Endodermal cell (in vitro differentiated cells): ENCODE measurements at regions not wholly inside any gene's neighbourhood (a gene's known extent, or its start where the extent isn't known, plus 50 kb on each side); places are given as distances from the start of the nearest gene placed in this dataset.

Experiments used
- DNase-seq: peaks from one replicate; pipeline ENCODE4 v3.0.0-alpha.2; 2017
- H3K27ac ChIP-seq: 2 replicates; pipeline ENCODE4 v1.5.1; 2013; ENCODE audit warnings: mild to moderate bottlenecking, low read depth, low read length, moderate library complexity
- H3K27me3 ChIP-seq: 2 replicates; pipeline ENCODE4 v1.6.1; 2013; ENCODE audit warnings: mild to moderate bottlenecking, low read length, moderate library complexity; ENCODE audit not compliant: insufficient read depth, control insufficient read depth, poor library complexity, severe bottlenecking
- H3K36me3 ChIP-seq: 2 replicates; pipeline ENCODE4 v1.7.0; 2013; ENCODE audit warnings: mild to moderate bottlenecking, low read length, moderate library complexity; ENCODE audit not compliant: control insufficient read depth, insufficient read depth
- H3K4me1 ChIP-seq: one replicate; pipeline ENCODE4 v1.7.0; 2013; ENCODE audit warnings: low read length; ENCODE audit not compliant: control insufficient read depth, insufficient read depth
- H3K4me3 ChIP-seq: 2 replicates; pipeline ENCODE4 v1.5.1; 2013; ENCODE audit warnings: mild to moderate bottlenecking, low read length, moderate library complexity
- H3K9ac ChIP-seq: 2 replicates; pipeline ENCODE4 v1.6.1; 2013; ENCODE audit warnings: mild to moderate bottlenecking, low read length, moderate library complexity; ENCODE audit not compliant: poor library complexity, severe bottlenecking; ENCODE audit errors: extremely low read depth
- H3K9me3 ChIP-seq: 2 replicates; pipeline ENCODE4 v1.6.1; 2013; ENCODE audit warnings: mild to moderate bottlenecking, low read length, moderate library complexity; ENCODE audit not compliant: control insufficient read depth
- H3K27ac Mint-ChIP-seq: 2 replicates; pipeline ENCODE4 v1.8.0; 2020; ENCODE audit warnings: mixed read lengths
- H3K27me3 Mint-ChIP-seq: 2 replicates; pipeline ENCODE4 v1.8.0; 2021; ENCODE audit warnings: mild to moderate bottlenecking, mixed read lengths; ENCODE audit not compliant: insufficient read depth
- H3K36me3 Mint-ChIP-seq: 2 replicates; pipeline ENCODE4 v1.8.0; 2020; ENCODE audit warnings: low read depth, mixed read lengths
- H3K4me1 Mint-ChIP-seq: 2 replicates; pipeline ENCODE4 v1.8.0; 2020; ENCODE audit warnings: mixed read lengths
- H3K4me3 Mint-ChIP-seq: 2 replicates; pipeline ENCODE4 v1.8.0; 2020; ENCODE audit warnings: mild to moderate bottlenecking, moderate library complexity, mixed read lengths
- H3K9me3 Mint-ChIP-seq: 2 replicates; pipeline ENCODE4 v1.8.0; 2020; ENCODE audit warnings: mild to moderate bottlenecking, mixed read lengths
- CTCF ChIP-seq: fragments of 200-600 bp; sonication (generic); conservative IDR thresholded peaks from 2 replicates; pipeline ENCODE4 v1.5.0; 2021; ENCODE audit warnings: antibody characterized with exemption, mild to moderate bottlenecking
- WGBS, 2 experiments: methylation state at CpG; one replicate each; pipeline versions ENCODE4 v1.1.5 to v1.1.7; 2013; ENCODE audit warnings: missing lambda C conversion rate in 2 of 2, mixed read lengths in 1 of 2; ENCODE audit not compliant: insufficient coverage in 1 of 2, insufficient read length in 1 of 2; 5-methylcytosine and 5-hydroxymethylcytosine counted together

- H3K9me3 ChIP-seq: no peaks in the 10 kb centered on the region
- H3K27me3 Mint-ChIP-seq: peaks cover 14% of the 10 kb centered on the region
- H3K27me3 ChIP-seq: peaks cover 21% of the 10 kb centered on the region
- DNase-seq: no peak
- H3K4me3 Mint-ChIP-seq: no peak overlapping the region
- peaks cover 1% of the 10 kb centered on the region for H3K4me1 Mint-ChIP-seq
- no peak overlapping the region for H3K27ac Mint-ChIP-seq
- H3K27ac ChIP-seq: no peak overlapping the region
- H3K9me3 Mint-ChIP-seq: no peaks in the 10 kb centered on the region
- TF ChIP-seq CTCF: no peak
- no peaks in the 10 kb centered on the region for H3K36me3 Mint-ChIP-seq
- no peaks in the 10 kb centered on the region for H3K4me1 ChIP-seq
- no peak overlapping the region for H3K9ac ChIP-seq
- 80 to 95% methylated on average over 2 to 6 of the region's 6 CpGs for WGBS, 2 experiments
- no peaks in the 10 kb centered on the region for H3K36me3 ChIP-seq
- no peak overlapping the region for H3K4me3 ChIP-seq
These were observed 174.2 kb downstream of the SOCS6 start for GRCh38 chr18:70463085-70463484.

GRCh38 chr18:70462078-70462439 is 173.2 kb downstream of the SOCS6 start:
- no peak for TF ChIP-seq CTCF
- H3K4me1 Mint-ChIP-seq: peaks cover 1% of the 10 kb centered on the region
- Histone ChIP-seq H3K9ac (no peak overlapping the region), H3K4me1 (no peaks in the 10 kb centered on the region), H3K4me3 (no peak overlapping the region), H3K9me3 (no peaks in the 10 kb centered on the region), H3K27ac (no peak overlapping the region), H3K36me3 (no peaks in the 10 kb centered on the region), H3K27me3 (peaks cover 26% of the 10 kb centered on the region)
- no peaks in the 10 kb centered on the region for H3K36me3 Mint-ChIP-seq
- WGBS, 2 experiments: 80% methylated on average over 3 of the region's 3 CpGs; no CpG with 5 or more reads in 1 of the 2 experiments
- peaks cover 14% of the 10 kb centered on the region for H3K27me3 Mint-ChIP-seq
- no peaks in the 10 kb centered on the region for H3K9me3 Mint-ChIP-seq
- no peak overlapping the region for H3K27ac Mint-ChIP-seq
- H3K4me3 Mint-ChIP-seq: no peak overlapping the region
- no peak for DNase-seq

GRCh38 chr18:70461323-70462077 is 172.7 kb downstream of the SOCS6 start:
- no peak for TF ChIP-seq CTCF
- 90 to 94% methylated on average over 9 to 11 of the region's 11 CpGs for WGBS, 2 experiments
- Mint-ChIP-seq H3K27ac (no peak overlapping the region), H3K27me3 (peaks cover 14% of the 10 kb centered on the region), H3K36me3 (no peaks in the 10 kb centered on the region), H3K4me1 (peaks cover 1% of the 10 kb centered on the region), H3K4me3 (no peak overlapping the region), H3K9me3 (no peaks in the 10 kb centered on the region)
- Histone ChIP-seq H3K27ac (no peak overlapping the region), H3K36me3 (no peaks in the 10 kb centered on the region), H3K4me1 (no peaks in the 10 kb centered on the region), H3K27me3 (peaks cover 26% of the 10 kb centered on the region), H3K9me3 (no peaks in the 10 kb centered on the region), H3K4me3 (no peak overlapping the region), H3K9ac (no peak overlapping the region)
- no peak for DNase-seq
